Ovary (tissue), 7 donors: ENCODE measurements at regions not wholly inside any gene's neighbourhood (a gene's known extent, or its start where the extent isn't known, plus 50 kb on each side); places are given as distances from the start of the nearest gene placed in this dataset.

Source experiments
- DNase-seq, 5 donors: peaks; one replicate each; pipeline ENCODE4 v3.0.0-alpha.2; 2019 to 2020
- H3K27ac ChIP-seq, 2 donors: fragments of 200-600 bp; one replicate each; pipeline versions ENCODE4 v1.5.1 to v1.8.0; 2019 to 2022
- H3K27me3 ChIP-seq: fragments of 200-600 bp; one replicate; pipeline ENCODE4 v1.8.0; 2022
- H3K36me3 ChIP-seq: fragments of 200-600 bp; sonication (generic); one replicate; pipeline ENCODE4 v1.5.1; 2019
- H3K4me1 ChIP-seq: one replicate; pipeline ENCODE4 v1.8.1; 2013; ENCODE audit warnings: mild to moderate bottlenecking, moderate library complexity; ENCODE audit not compliant: insufficient read depth
- H3K4me3 ChIP-seq: fragments of 200-600 bp; sonication (generic); one replicate; pipeline ENCODE4 v1.5.1; 2017
- H3K9me3 ChIP-seq, 2 donors: fragments of 200-600 bp in 1 of 2; sonication (generic) in 1 of 2; one replicate each; pipeline versions ENCODE4 v1.5.1 to v1.8.1; 2013 to 2019; ENCODE audit warnings: mild to moderate bottlenecking in 1 of 2, moderate library complexity in 1 of 2
- EP300 ChIP-seq: sonication (generic); formaldehyde crosslinking; IDR thresholded peaks from one replicate; pipeline ENCODE4 v1.6.1; 2017; ENCODE audit warnings: antibody characterized with exemption
- POLR2A ChIP-seq: fragments of 450-650 bp; IDR thresholded peaks from one replicate; pipeline ENCODE4 v1.6.1; 2017; ENCODE audit warnings: antibody characterized with exemption, mild to moderate bottlenecking, moderate library complexity
- WGBS, 3 donors: extraction: QIAGEN DNeasy Blood & Tissue Kit in 1 of 3; methylation state at CpG; one replicate each; pipeline versions ENCODE4 v1.1.5 to v1.1.7; 2013 to 2017; 5-methylcytosine and 5-hydroxymethylcytosine counted together
- intact Hi-C, 4 donors: fragments of 100-400 bp; cut with DNase I; formaldehyde crosslinking; loops; one replicate each; pipeline versions ENCODE4 v1.11.0 to v1.15.1; 2022 to 2023
- TF ChIP-seq, protein P1 (sequence below), 3 donors: fragments of 450-650 bp in 2 of 3; fragments of 200-600 bp in 1 of 3; IDR thresholded peaks; one replicate each; pipeline versions ENCODE4 v1.5.1 to v1.8.0; 2016 to 2022; ENCODE audit warnings: antibody characterized with exemption in 3 of 3, mild to moderate bottlenecking in 1 of 3
- donor health status: DM: no; HTN: no; CAD: no; lungs with moderate emphysema.
- donor health status: DM: no; HTN: no; CAD: no.
- donor health status: Bipolar disorder and iron deficiency.
- donor health status: DM: no; HTN: no; CAD: no.
- donor health status: DM: yes; HTN: yes; CAD: no.

- no peak for DNase-seq
- H3K4me1 ChIP-seq = no peaks in the 10 kb centered on the region
- no peaks in the 10 kb centered on the region for H3K36me3 ChIP-seq
- no peaks in the 10 kb centered on the region for H3K27me3 ChIP-seq
- H3K27ac ChIP-seq = no peak overlapping the region
- WGBS, 3 donors = 77 to 82% (median 77%) methylated on average over 5 of the region's 5 CpGs
- TF ChIP-seq, protein P1, sequence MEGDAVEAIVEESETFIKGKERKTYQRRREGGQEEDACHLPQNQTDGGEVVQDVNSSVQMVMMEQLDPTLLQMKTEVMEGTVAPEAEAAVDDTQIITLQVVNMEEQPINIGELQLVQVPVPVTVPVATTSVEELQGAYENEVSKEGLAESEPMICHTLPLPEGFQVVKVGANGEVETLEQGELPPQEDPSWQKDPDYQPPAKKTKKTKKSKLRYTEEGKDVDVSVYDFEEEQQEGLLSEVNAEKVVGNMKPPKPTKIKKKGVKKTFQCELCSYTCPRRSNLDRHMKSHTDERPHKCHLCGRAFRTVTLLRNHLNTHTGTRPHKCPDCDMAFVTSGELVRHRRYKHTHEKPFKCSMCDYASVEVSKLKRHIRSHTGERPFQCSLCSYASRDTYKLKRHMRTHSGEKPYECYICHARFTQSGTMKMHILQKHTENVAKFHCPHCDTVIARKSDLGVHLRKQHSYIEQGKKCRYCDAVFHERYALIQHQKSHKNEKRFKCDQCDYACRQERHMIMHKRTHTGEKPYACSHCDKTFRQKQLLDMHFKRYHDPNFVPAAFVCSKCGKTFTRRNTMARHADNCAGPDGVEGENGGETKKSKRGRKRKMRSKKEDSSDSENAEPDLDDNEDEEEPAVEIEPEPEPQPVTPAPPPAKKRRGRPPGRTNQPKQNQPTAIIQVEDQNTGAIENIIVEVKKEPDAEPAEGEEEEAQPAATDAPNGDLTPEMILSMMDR (IDR thresholded peaks at IDR 0.05) = no peak
- TF ChIP-seq EP300 (no peak), POLR2A (no peak)
- H3K4me3 ChIP-seq = no peak overlapping the region
- intact Hi-C loops = no loop called here
- no peaks in the 10 kb centered on the region for H3K9me3 ChIP-seq
These were observed 940.3 kb upstream of the ADGRL3 start for GRCh38 chr4:60259781-60260180.

DNA sequence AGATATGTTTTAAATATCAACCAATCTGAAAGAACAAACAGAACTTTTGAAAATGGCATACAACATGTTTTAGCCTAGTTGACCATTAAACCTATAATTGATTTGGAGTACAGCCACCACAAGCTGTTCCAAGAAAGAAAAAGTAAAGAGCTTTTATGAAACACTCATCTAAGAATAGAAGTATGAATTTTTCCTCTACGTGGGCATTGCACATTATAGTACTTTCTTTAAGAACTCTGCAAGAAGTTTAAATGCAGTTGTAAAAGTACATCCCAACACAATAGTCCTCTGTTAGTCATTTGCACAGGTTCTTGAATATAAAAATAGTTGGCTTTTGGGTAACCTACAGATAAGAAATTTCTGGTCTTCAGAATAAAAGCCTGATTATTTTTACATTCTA, 933.6 kb upstream of the ADGRL3 start:
- intact Hi-C loops = no loop called here
- H3K27ac ChIP-seq = no peak overlapping the region

DNA sequence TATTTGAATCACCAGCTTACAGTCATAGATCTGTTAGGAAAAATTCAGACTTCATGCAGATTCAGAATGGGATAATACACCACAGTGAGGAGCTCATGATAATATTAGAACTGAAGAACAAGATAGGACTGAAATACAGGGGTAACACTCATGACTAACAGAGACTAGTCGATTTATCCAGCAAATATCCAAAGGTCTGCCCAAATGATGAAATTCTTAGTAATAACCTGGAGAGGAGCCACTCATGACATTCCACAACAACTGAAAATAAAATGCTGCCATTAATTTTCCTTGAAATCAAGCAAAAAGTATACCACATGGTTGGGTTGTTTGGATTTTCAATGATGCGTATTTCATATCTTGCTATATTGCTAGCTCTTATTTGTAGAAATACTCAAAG, 903.7 kb upstream of the ADGRL3 start:
- Histone ChIP-seq H3K27ac (no peak overlapping the region), H3K27me3 (no peaks in the 10 kb centered on the region), H3K36me3 (no peaks in the 10 kb centered on the region), H3K9me3 (no peaks in the 10 kb centered on the region), H3K4me1 (no peaks in the 10 kb centered on the region), H3K4me3 (no peak overlapping the region)
- 38 to 89% (median 78%) methylated on average over 2 of the region's 2 CpGs for WGBS, 3 donors
- TF ChIP-seq POLR2A (no peak), EP300 (no peak)
- TF ChIP-seq, protein P1 (IDR thresholded peaks at IDR 0.05) = no peak
- DNase-seq = no peak
- intact Hi-C loops = no loop called here

More for the DNA sequence above, 933.6 kb upstream of the ADGRL3 start:
- TF ChIP-seq EP300 = no peak
- TF ChIP-seq, protein P1 (IDR thresholded peaks at IDR 0.05) = no peak
- TF ChIP-seq POLR2A = no peak
- no peaks in the 10 kb centered on the region for H3K36me3 ChIP-seq
- no peaks in the 10 kb centered on the region for H3K27me3 ChIP-seq
- WGBS, 3 donors = 46 to 56% (median 51%) methylated on average over 1 of the region's 1 CpG
- no peaks in the 10 kb centered on the region for H3K4me1 ChIP-seq
- H3K9me3 ChIP-seq = no peaks in the 10 kb centered on the region
- DNase-seq = no peak
- no peak overlapping the region for H3K4me3 ChIP-seq

DNA sequence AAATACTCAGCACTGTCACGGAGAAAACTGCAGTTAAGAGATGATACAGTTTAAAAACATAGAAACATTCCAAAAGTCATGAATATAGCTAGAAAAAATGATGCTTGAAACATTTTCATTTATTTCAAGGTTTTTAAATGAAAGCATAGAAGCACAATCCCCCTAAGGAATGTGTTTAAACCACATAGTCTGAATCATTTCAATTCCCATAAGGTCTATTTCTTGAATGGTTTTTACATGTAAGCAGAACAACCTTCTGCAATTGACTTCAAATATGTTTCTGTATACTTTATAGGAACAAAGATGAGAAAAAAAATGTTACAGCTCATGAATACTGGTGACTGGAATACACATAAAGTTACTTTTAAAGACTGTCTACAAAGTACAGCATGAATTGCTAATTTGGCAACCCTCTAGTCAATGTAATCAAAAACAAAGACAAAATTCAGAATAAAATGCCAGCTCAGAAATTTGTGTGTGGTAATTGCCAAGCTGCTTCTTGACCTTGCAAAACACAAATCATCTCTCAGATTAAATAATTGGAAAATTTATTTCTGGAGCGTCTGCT, 886.4 kb upstream of the ADGRL3 start:
- Histone ChIP-seq H3K9me3 (no peaks in the 10 kb centered on the region), H3K4me3 (no peak overlapping the region), H3K27me3 (no peaks in the 10 kb centered on the region), H3K4me1 (no peaks in the 10 kb centered on the region), H3K27ac (no peak overlapping the region), H3K36me3 (no peaks in the 10 kb centered on the region)
- 11 to 13% (median 12%) methylated on average over 2 of the region's 2 CpGs for WGBS, 3 donors
- TF ChIP-seq POLR2A (no peak), EP300 (no peak)
- no peak for DNase-seq
- intact Hi-C loops = no loop called here

- H3K27me3 ChIP-seq = no peaks in the 10 kb centered on the region
- no peak overlapping the region for H3K4me3 ChIP-seq
- H3K4me1 ChIP-seq = no peaks in the 10 kb centered on the region
- 45 to 47% (median 46%) methylated on average over 4 of the region's 4 CpGs for WGBS, 3 donors
- H3K9me3 ChIP-seq = no peaks in the 10 kb centered on the region
- intact Hi-C loops = no loop called here
- no peak for DNase-seq
- H3K27ac ChIP-seq = no peak overlapping the region
- H3K36me3 ChIP-seq = no peaks in the 10 kb centered on the region
- no peak for TF ChIP-seq POLR2A
- TF ChIP-seq EP300 = no peak
- TF ChIP-seq, protein P1 (IDR thresholded peaks at IDR 0.05) = no peak
These were observed 885.7 kb upstream of the ADGRL3 start for GRCh38 chr4:60314416-60314815.
